ENCODE measurements at regions not wholly inside any gene's neighbourhood (a gene's known extent, or its start where the extent isn't known, plus 50 kb on each side); places are given as distances from the start of the nearest gene placed in this dataset.

DNA sequence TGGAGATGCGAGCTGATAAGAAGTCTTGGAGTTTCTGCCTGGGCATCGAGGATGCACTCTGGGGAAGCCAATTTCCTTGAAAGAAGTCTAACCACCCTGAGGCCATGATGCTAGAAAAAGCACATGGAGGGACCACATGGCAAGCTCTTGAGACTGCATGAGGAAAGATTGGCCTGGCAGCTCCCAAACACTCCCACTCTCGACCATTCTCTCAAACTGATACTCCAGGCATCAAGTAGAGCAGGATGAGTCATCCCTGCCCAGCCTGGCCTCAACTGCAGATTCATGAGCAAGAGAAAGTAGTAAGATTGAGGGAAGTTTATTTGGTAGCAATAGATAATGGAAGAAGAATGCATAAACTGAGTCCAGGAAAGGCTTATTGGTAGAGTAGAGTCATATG, 194.3 kb downstream of the KIF18A start:
- peaks cover 26% of the 10 kb centered on the region for H3K4me1 ChIP-seq (ENCODE audit: low read length)

DNA sequence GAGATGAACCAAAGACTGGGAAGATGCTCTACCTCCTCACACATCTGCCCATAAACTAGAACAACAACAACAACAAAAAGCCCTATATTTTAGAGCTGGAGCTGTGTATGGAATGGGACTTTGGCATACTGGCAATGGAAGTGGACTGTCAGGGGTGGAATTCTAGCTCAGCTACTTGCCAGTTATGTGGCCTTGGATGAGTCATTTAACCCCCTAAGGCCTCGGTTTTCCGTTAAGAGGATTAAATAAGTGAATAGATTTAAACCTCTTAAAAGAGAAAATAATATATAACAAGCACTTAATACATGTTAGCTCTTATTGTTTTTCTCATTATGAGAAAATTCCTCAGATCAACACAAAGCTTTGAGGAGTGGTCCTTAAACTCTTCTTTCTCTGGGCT, 195.0 kb downstream of the KIF18A start:
- Histone ChIP-seq H3K36me3 (replicated peaks; ENCODE audit: low read depth, low read length) (no peaks in the 10 kb centered on the region), H3K4me1 (ENCODE audit: low read length) (peaks cover 26% of the 10 kb centered on the region), H3K4me2 (ENCODE audit: low read length) (no peak overlapping the region), H3K4me3 (ENCODE audit: low read length) (no peak overlapping the region), H3K27me3 (ENCODE audit: low read depth, low read length) (peaks cover 67% of the 10 kb centered on the region), H3K27ac (ENCODE audit: low read length) (no peak overlapping the region), H2AFZ (ENCODE audit: low read depth, low read length) (no peak overlapping the region), H3K79me2 (ENCODE audit: low read length) (no peaks in the 10 kb centered on the region), H3K9ac (ENCODE audit: low read length) (no peak overlapping the region), H3K9me3 (ENCODE audit: insufficient read depth, low read length) (no peaks in the 10 kb centered on the region), H4K20me1 (ENCODE audit: insufficient read depth, low read length) (0 out of 2 replicates have a peak, but pooled peaks cover 3% of the 10 kb centered on the region)
- no peak for TF ChIP-seq EZH2phosphoT487 (IDR thresholded peaks at IDR 0.05; ENCODE audit: low read depth)
- TF ChIP-seq, protein P1, sequence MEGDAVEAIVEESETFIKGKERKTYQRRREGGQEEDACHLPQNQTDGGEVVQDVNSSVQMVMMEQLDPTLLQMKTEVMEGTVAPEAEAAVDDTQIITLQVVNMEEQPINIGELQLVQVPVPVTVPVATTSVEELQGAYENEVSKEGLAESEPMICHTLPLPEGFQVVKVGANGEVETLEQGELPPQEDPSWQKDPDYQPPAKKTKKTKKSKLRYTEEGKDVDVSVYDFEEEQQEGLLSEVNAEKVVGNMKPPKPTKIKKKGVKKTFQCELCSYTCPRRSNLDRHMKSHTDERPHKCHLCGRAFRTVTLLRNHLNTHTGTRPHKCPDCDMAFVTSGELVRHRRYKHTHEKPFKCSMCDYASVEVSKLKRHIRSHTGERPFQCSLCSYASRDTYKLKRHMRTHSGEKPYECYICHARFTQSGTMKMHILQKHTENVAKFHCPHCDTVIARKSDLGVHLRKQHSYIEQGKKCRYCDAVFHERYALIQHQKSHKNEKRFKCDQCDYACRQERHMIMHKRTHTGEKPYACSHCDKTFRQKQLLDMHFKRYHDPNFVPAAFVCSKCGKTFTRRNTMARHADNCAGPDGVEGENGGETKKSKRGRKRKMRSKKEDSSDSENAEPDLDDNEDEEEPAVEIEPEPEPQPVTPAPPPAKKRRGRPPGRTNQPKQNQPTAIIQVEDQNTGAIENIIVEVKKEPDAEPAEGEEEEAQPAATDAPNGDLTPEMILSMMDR (IDR thresholded peaks at IDR 0.05; ENCODE audit: low read depth, low read length) = no peak

More for the DNA sequence above, 194.3 kb downstream of the KIF18A start:
- TF ChIP-seq, protein P1 (IDR thresholded peaks at IDR 0.05; ENCODE audit: low read depth, low read length) = no peak
- H3K79me2 ChIP-seq (ENCODE audit: low read length) = no peaks in the 10 kb centered on the region
- H3K27ac ChIP-seq (ENCODE audit: low read length) = no peak overlapping the region
- H2AFZ ChIP-seq (ENCODE audit: low read depth, low read length) = no peak overlapping the region
- no peaks in the 10 kb centered on the region for H3K9me3 ChIP-seq (ENCODE audit: insufficient read depth, low read length)
- no peak overlapping the region for H3K4me3 ChIP-seq (ENCODE audit: low read length)
- H3K36me3 ChIP-seq (replicated peaks; ENCODE audit: low read depth, low read length) = no peaks in the 10 kb centered on the region
- no peak overlapping the region for H3K4me2 ChIP-seq (ENCODE audit: low read length)
- H4K20me1 ChIP-seq (ENCODE audit: insufficient read depth, low read length) = 0 out of 2 replicates have a peak, but pooled peaks cover 3% of the 10 kb centered on the region
- H3K9ac ChIP-seq (ENCODE audit: low read length) = no peak overlapping the region
- H3K27me3 ChIP-seq (ENCODE audit: low read depth, low read length) = peaks cover 67% of the 10 kb centered on the region

DNA sequence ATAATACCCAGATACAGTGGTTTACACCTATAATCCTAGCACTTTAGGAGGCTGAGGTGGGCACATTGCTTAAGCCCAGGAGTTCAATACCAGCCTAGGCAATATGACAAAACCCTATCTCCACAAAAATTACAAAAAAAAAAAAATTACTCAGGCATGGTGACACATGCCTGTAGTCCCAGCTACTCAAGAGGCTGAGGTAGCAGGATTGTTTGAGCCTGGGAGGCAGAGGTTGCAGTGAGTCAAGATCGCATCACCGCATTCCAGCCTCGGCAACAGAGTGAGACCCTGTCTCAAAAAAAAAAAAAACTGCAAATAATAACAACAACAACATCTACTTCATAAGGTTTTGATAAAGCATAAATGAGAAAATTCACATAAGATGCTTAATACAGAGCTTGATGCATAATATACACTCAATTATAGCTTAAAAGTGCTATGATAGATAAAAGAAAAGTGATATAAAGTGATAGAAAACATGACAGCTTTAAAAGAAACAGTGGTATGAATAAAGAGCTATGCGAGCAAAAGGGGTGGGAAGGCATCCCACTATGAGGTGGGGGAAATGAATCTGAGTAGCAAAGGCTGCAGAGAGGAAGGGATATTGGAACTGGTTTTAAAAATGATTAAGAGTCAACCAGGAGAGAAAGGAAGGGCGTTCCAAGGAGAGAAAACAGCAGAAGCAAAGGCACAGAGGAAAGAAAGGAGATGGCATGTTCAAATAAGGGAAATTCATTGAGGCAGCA, 197.6 kb downstream of the KIF18A start:
- Histone ChIP-seq H3K9ac (ENCODE audit: low read length) (no peak overlapping the region), H3K4me2 (ENCODE audit: low read length) (no peak overlapping the region), H3K4me1 (ENCODE audit: low read length) (peaks cover 3% of the 10 kb centered on the region), H3K4me3 (ENCODE audit: low read length) (no peak overlapping the region), H3K9me3 (ENCODE audit: insufficient read depth, low read length) (no peaks in the 10 kb centered on the region), H3K79me2 (ENCODE audit: low read length) (no peaks in the 10 kb centered on the region), H4K20me1 (ENCODE audit: insufficient read depth, low read length) (no peaks in the 10 kb centered on the region), H3K27ac (ENCODE audit: low read length) (no peak overlapping the region), H3K27me3 (ENCODE audit: low read depth, low read length) (peaks cover 58% of the 10 kb centered on the region), H3K36me3 (replicated peaks; ENCODE audit: low read depth, low read length) (no peaks in the 10 kb centered on the region), H2AFZ (ENCODE audit: low read depth, low read length) (no peak overlapping the region)
- TF ChIP-seq, protein P1 (IDR thresholded peaks at IDR 0.05; ENCODE audit: low read depth, low read length) = no peak
- no peak for TF ChIP-seq EZH2phosphoT487 (IDR thresholded peaks at IDR 0.05; ENCODE audit: low read depth)

DNA sequence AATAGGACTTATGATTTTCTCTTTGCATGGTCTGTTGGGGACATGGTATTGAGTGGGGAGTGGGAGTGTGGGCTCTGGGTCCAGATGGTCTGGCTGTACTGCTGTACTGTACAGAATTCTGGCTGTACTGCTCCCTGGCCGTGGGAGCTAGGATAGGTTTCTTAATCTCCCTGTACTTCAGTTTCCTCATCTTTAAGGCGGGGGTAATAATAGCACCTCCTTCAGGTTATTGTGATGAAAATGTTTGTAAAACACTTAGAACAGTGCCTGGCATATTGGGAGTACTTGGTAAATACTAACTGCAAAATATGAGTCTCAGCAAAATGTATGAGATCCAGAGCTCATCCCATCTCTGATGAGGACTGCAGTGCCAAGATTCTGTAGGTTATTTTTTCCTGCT, 198.6 kb downstream of the KIF18A start:
- Histone ChIP-seq H3K4me1 (ENCODE audit: low read length) (no peaks in the 10 kb centered on the region), H3K9me3 (ENCODE audit: insufficient read depth, low read length) (no peaks in the 10 kb centered on the region), H3K27ac (ENCODE audit: low read length) (no peak overlapping the region), H2AFZ (ENCODE audit: low read depth, low read length) (no peak overlapping the region), H3K27me3 (ENCODE audit: low read depth, low read length) (peaks cover 51% of the 10 kb centered on the region), H3K9ac (ENCODE audit: low read length) (no peak overlapping the region), H3K36me3 (replicated peaks; ENCODE audit: low read depth, low read length) (no peaks in the 10 kb centered on the region), H4K20me1 (ENCODE audit: insufficient read depth, low read length) (no peaks in the 10 kb centered on the region), H3K4me3 (ENCODE audit: low read length) (no peak overlapping the region), H3K4me2 (ENCODE audit: low read length) (no peak overlapping the region), H3K79me2 (ENCODE audit: low read length) (no peaks in the 10 kb centered on the region)
- no peak for TF ChIP-seq EZH2phosphoT487 (IDR thresholded peaks at IDR 0.05; ENCODE audit: low read depth)
- TF ChIP-seq, protein P1 (IDR thresholded peaks at IDR 0.05; ENCODE audit: low read depth, low read length) = 0 out of 2 replicates have a peak, but pooled peaks have one; percentile 10

All from OCI-LY3 (cell line).